Progenitor cell of endocrine pancreas (in vitro differentiated cells): ENCODE measurements at regions not wholly inside any gene's neighbourhood (a gene's known extent, or its start where the extent isn't known, plus 50 kb on each side); places are given as distances from the start of the nearest gene placed in this dataset.

Experiments used
- DNase-seq: peaks from one replicate; pipeline ENCODE4 v3.0.0; 2021; ENCODE audit warnings: low spot score; ENCODE audit not compliant: unreplicated experiment
- H3K27ac Mint-ChIP-seq: 2 replicates; pipeline ENCODE4 v1.8.0; 2021; ENCODE audit warnings: mild to moderate bottlenecking, moderate library complexity, mixed read lengths
- H3K27me3 Mint-ChIP-seq: 2 replicates; pipeline ENCODE4 v1.8.0; 2021; ENCODE audit warnings: mixed read lengths
- H3K36me3 Mint-ChIP-seq: 2 replicates; pipeline ENCODE4 v1.8.0; 2022; ENCODE audit warnings: mixed read lengths; ENCODE audit not compliant: insufficient read depth
- H3K4me1 Mint-ChIP-seq: 2 replicates; pipeline ENCODE4 v1.8.0; 2021; ENCODE audit warnings: low read depth, mixed read lengths
- H3K4me3 Mint-ChIP-seq: 2 replicates; pipeline ENCODE4 v1.8.0; 2021; ENCODE audit warnings: low read depth, mild to moderate bottlenecking, moderate library complexity, mixed read lengths
- H3K9me3 Mint-ChIP-seq: 2 replicates; pipeline ENCODE4 v1.8.0; 2021; ENCODE audit warnings: low read depth, mixed read lengths
- TF ChIP-seq, protein P1 (sequence below): fragments of 200-600 bp; sonication (generic); IDR thresholded peaks from one replicate; pipeline ENCODE4 v1.5.0; 2021; ENCODE audit warnings: antibody characterized with exemption, mild to moderate bottlenecking; ENCODE audit not compliant: unreplicated experiment

DNA sequence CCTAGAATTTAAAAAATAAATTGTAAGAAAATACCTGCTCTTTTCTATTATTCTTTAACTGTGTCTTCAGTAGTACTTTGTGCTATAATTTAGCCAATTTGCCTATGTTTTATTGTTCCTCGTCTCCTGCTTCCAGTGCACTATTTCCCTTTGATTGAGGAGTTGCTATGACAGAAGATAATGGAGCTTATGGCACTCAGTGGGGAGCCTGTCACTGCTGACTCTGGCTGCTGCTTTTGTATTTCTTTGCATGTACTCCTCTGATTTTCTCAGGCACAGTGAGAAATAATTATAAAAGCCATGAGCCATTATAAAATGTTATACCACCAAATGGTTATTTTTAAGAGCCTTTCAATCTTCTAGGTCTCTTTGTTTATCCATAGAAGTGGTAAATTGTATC lies 1310.8 kb upstream of the SLC39A10 start:
- Mint-ChIP-seq H3K9me3 (no peaks in the 10 kb centered on the region), H3K4me1 (no peaks in the 10 kb centered on the region), H3K27me3 (no peaks in the 10 kb centered on the region), H3K27ac (no peak overlapping the region), H3K36me3 (no peaks in the 10 kb centered on the region), H3K4me3 (no peak overlapping the region)
- no peak for DNase-seq
- TF ChIP-seq, protein P1, sequence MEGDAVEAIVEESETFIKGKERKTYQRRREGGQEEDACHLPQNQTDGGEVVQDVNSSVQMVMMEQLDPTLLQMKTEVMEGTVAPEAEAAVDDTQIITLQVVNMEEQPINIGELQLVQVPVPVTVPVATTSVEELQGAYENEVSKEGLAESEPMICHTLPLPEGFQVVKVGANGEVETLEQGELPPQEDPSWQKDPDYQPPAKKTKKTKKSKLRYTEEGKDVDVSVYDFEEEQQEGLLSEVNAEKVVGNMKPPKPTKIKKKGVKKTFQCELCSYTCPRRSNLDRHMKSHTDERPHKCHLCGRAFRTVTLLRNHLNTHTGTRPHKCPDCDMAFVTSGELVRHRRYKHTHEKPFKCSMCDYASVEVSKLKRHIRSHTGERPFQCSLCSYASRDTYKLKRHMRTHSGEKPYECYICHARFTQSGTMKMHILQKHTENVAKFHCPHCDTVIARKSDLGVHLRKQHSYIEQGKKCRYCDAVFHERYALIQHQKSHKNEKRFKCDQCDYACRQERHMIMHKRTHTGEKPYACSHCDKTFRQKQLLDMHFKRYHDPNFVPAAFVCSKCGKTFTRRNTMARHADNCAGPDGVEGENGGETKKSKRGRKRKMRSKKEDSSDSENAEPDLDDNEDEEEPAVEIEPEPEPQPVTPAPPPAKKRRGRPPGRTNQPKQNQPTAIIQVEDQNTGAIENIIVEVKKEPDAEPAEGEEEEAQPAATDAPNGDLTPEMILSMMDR, result no peak

DNA sequence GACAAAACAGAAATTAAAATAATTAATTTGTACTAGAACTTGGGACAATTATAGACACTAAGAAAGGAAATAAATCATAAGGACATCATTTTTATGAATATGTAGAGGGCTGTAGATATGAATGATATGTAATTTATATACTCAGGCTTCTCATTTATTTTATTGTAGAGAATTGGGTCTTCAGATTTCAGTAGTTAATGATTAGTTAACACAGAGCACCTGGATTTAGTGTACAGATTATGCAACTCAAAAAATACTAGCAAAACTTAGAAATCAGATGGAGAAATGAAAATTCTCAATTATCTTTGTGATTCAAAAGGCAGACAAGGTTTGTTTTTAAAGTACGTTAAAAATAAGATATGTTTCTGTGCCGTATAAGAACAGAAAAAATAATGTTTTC lies 1311.7 kb upstream of the SLC39A10 start:
- TF ChIP-seq, protein P1, result no peak
- no peak overlapping the region for H3K4me3 Mint-ChIP-seq
- no peaks in the 10 kb centered on the region for H3K4me1 Mint-ChIP-seq
- no peak overlapping the region for H3K27ac Mint-ChIP-seq
- no peaks in the 10 kb centered on the region for H3K9me3 Mint-ChIP-seq
- no peaks in the 10 kb centered on the region for H3K36me3 Mint-ChIP-seq
- DNase-seq, result no peak
- no peaks in the 10 kb centered on the region for H3K27me3 Mint-ChIP-seq

DNA sequence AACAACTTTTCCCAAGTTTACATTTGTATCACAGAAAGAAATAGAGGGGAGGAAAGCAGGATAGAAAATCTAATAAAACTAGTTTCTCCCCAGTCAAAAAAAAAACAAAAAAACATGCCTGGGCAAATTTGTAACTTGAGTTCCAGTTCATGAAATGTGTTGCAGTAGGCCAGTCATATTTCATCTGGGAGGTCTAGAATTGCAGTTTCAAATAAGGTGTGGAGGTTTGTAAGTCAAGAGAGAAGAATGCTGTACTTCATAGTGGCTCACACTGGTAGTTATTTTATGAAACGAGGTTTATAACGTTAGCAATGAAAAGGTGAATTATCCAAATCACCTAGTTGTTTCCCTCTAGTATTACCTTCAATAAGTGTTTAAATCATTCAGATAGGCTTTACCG lies 1313.9 kb upstream of the SLC39A10 start:
- TF ChIP-seq, protein P1, result no peak
- H3K4me1 Mint-ChIP-seq, result no peaks in the 10 kb centered on the region
- DNase-seq, result no peak
- no peaks in the 10 kb centered on the region for H3K27me3 Mint-ChIP-seq
- H3K4me3 Mint-ChIP-seq, result no peak overlapping the region
- no peaks in the 10 kb centered on the region for H3K36me3 Mint-ChIP-seq
- no peaks in the 10 kb centered on the region for H3K9me3 Mint-ChIP-seq
- no peak overlapping the region for H3K27ac Mint-ChIP-seq

DNA sequence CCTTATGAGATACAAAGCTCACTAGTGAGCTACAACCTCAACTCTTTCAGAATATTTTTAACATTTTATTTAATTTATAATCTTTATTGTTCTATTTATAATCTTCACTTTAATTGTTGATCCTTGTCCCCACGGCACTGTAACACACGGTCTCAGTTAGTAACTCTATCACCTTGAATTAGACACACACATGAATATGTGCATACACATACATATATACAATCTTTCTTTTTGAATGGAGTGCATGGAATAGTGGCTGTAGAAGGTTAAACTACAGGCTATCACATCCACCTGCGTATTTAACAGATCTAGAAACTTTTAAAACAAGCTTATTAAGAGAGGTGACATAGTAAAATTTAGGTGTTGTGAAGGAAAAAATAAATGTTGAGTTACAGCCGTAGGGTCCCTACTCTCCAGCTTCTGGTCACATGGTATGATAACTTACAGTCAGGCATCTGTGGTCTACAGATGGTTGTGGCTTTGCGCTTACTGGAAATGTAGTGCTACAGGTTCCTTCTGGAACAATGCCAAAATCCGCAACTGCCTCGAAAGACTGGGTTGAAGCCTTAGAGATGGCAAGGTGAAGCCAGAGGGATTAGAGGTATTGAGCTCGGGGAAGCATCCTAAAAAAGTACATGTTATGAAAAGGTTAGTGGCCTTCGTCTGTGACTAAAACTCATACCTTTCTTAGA lies 1324.1 kb upstream of the SLC39A10 start:
- H3K4me1 Mint-ChIP-seq, result no peaks in the 10 kb centered on the region
- no peaks in the 10 kb centered on the region for H3K36me3 Mint-ChIP-seq
- no peaks in the 10 kb centered on the region for H3K27me3 Mint-ChIP-seq
- H3K4me3 Mint-ChIP-seq, result no peak overlapping the region
- TF ChIP-seq, protein P1, result no peak
- no peaks in the 10 kb centered on the region for H3K9me3 Mint-ChIP-seq
- no peak overlapping the region for H3K27ac Mint-ChIP-seq
- DNase-seq, result no peak

DNA sequence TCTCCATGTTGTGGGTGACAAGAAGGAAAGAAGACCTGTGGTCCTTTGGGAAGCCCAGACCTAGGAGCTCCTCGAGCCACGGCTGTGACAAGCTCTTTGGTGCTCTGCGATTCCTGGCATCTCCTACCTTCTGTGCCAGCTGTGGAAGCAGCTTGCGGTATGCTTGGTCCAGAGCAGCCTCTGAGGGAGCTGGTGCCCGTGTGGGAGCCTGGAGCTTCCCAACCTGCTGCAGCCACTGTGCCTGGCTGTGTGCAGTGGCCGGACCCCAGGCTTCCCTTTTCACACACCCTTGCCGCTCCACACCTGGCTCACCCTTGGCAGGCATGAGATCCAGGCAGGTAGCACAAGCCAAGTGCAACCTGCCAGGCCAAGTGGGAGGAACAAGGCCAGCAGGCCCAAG lies 1328.6 kb upstream of the SLC39A10 start:
- H3K27ac Mint-ChIP-seq, result no peak overlapping the region
- H3K4me1 Mint-ChIP-seq, result no peaks in the 10 kb centered on the region
- no peaks in the 10 kb centered on the region for H3K27me3 Mint-ChIP-seq
- no peaks in the 10 kb centered on the region for H3K36me3 Mint-ChIP-seq
- TF ChIP-seq, protein P1, result no peak
- no peaks in the 10 kb centered on the region for H3K9me3 Mint-ChIP-seq
- H3K4me3 Mint-ChIP-seq, result no peak overlapping the region
- no peak for DNase-seq
